PC-3 (cell line): ENCODE measurements at regions not wholly inside any gene's neighbourhood (a gene's known extent, or its start where the extent isn't known, plus 50 kb on each side); places are given as distances from the start of the nearest gene placed in this dataset.

Experiments
- ATAC-seq: fragments of 200-7000 bp; cut with Tn5 transposase; 2 replicates; pipeline ENCODE4 v1.9.1; 2020; ENCODE audit warnings: mild to moderate bottlenecking, moderate library complexity
- BruUV-seq: library from RNA; stranded (reverse); fragments of 400-500 nt; replicated peaks from 2 replicates; lab custom pipeline; 2021; lab: Mats Ljungman, UMichigan
- CTCF ChIA-PET: fragments of 300-600 bp; sonication (Branson Sonifier 250); formaldehyde crosslinking; loops from one replicate; lab custom pipeline; 2022; ENCODE audit warnings: antibody characterized with exemption; lab: Charles Lee
- POLR2A ChIA-PET: fragments of 300-600 bp; sonication (Branson Sonifier 250); formaldehyde crosslinking; loops from one replicate; lab custom pipeline; 2022; ENCODE audit warnings: antibody characterized with exemption; ENCODE audit not compliant: unreplicated experiment; lab: Charles Lee
- DNase-seq: peaks from one replicate; pipeline ENCODE4 v3.0.0-alpha.2; 2015
- H2AFZ ChIP-seq: fragments of 300-600 bp; sonication (generic); 2 replicates; pipeline ENCODE4 v1.6.0; 2016; ENCODE audit warnings: antibody characterized with exemption, low read length
- H3F3A ChIP-seq: fragments of 300-600 bp; sonication (generic); one replicate; pipeline ENCODE4 v1.6.0; 2017; ENCODE audit warnings: antibody characterized with exemption, low read length, control low read depth, mild to moderate bottlenecking; ENCODE audit not compliant: unreplicated experiment
- H3K27ac ChIP-seq: fragments of 300-600 bp; sonication (generic); 2 replicates; pipeline ENCODE4 v1.5.1; 2016; ENCODE audit warnings: mild to moderate bottlenecking, low read length
- H3K27me3 ChIP-seq: fragments of 300-600 bp; sonication (generic); 2 replicates; pipeline ENCODE4 v1.6.1; 2016; ENCODE audit warnings: low read length, mixed read lengths
- H3K36me3 ChIP-seq: fragments of 300-600 bp; sonication (generic); 2 replicates; pipeline ENCODE4 v1.6.1; 2016; ENCODE audit warnings: low read depth, mixed run types, low read length, mixed read lengths
- H3K4me1 ChIP-seq: fragments of 300-600 bp; sonication (generic); 2 replicates; pipeline ENCODE4 v1.5.1; 2016; ENCODE audit warnings: low read length; ENCODE audit not compliant: insufficient read depth
- H3K4me2 ChIP-seq: fragments of 300-600 bp; sonication (generic); 2 replicates; pipeline ENCODE4 v1.6.0; 2016; ENCODE audit warnings: low read length
- H3K4me3 ChIP-seq: fragments of 300-600 bp; sonication (generic); 2 replicates; pipeline ENCODE4 v1.5.1; 2016; ENCODE audit warnings: mild to moderate bottlenecking, low read length, mixed read lengths
- H3K79me2 ChIP-seq: fragments of 300-600 bp; sonication (generic); 2 replicates; pipeline ENCODE4 v1.6.1; 2017; ENCODE audit warnings: low read length, mixed read lengths
- H3K9ac ChIP-seq: fragments of 300-600 bp; sonication (generic); 2 replicates; pipeline ENCODE4 v1.6.0; 2016; ENCODE audit warnings: mild to moderate bottlenecking, low read length
- H3K9me2 ChIP-seq: fragments of 300-600 bp; sonication (generic); replicated peaks from 2 replicates; pipeline ENCODE4 v1.6.1; 2016; ENCODE audit warnings: mixed run types, low read length, mixed read lengths
- H3K9me3 ChIP-seq: fragments of 300-600 bp; sonication (generic); 2 replicates; pipeline ENCODE4 v1.6.1; 2016; ENCODE audit warnings: low read length, mixed read lengths
- H4K20me1 ChIP-seq: fragments of 300-600 bp; sonication (generic); 2 replicates; pipeline ENCODE4 v1.6.1; 2016; ENCODE audit warnings: low read length, mixed read lengths
- CTCF ChIP-seq: fragments of 300-600 bp; sonication (generic); conservative IDR thresholded peaks from 2 replicates; pipeline ENCODE4 v1.5.1; 2017; ENCODE audit warnings: antibody characterized with exemption, low read depth, mild to moderate bottlenecking, low read length
- EZH2 ChIP-seq: fragments of 300-600 bp; sonication (generic); IDR thresholded peaks from one replicate; pipeline ENCODE4 v1.6.1; 2017; ENCODE audit warnings: antibody characterized with exemption, mild to moderate bottlenecking, low read length; ENCODE audit not compliant: unreplicated experiment
- EZH2phosphoT487 ChIP-seq: fragments of 300-600 bp; sonication (generic); IDR thresholded peaks from 2 replicates; pipeline ENCODE4 v1.6.1; 2018; ENCODE audit warnings: mild to moderate bottlenecking, antibody characterized with exemption, low read length, borderline replicate concordance
- intact Hi-C: fragments of 100-400 bp; cut with micrococcal nuclease; formaldehyde crosslinking; loops from 2 replicates; pipeline ENCODE4 v1.9.0; 2023

DNA sequence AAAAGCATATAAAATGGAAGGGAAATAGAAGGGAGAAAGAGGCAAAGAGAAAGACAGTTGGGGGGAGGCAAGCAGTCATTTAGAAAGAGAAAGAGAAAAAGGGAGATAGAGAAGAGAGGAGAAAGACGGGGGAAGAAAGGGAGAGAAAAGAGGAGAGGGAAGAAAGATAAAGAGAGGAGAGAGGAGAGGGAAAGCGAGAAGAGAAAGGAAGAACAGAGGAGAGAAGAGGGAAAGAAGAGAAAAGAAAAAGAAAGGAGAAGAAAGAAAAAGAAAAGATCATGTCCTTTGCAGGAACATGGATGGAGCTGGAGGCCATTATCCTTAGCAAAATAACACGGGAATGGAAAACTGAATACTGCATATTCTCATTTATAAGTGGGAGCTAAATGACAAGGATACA, 247.7 kb downstream of the MIAT start:
- no peak for DNase-seq
- ChIA-PET POLR2A (no interaction called here), CTCF (no interaction called here)
- BruUV-seq, result no TSS peak
- H3K27me3 ChIP-seq, result peaks cover 42% of the 10 kb centered on the region
- H2AFZ ChIP-seq, result no peak overlapping the region
- intact Hi-C loops, result no loop called here
- no peaks in the 10 kb centered on the region for H3K9me3 ChIP-seq
- no peaks in the 10 kb centered on the region for H3K36me3 ChIP-seq
- no peak overlapping the region for H3K4me3 ChIP-seq
- H3K27ac ChIP-seq, result no peak overlapping the region
- H3K4me2 ChIP-seq, result no peak overlapping the region
- H3F3A ChIP-seq, result no peaks in the 10 kb centered on the region
- H3K9me2 ChIP-seq, result no peaks in the 10 kb centered on the region
- no peaks in the 10 kb centered on the region for H3K79me2 ChIP-seq
- no peaks in the 10 kb centered on the region for H4K20me1 ChIP-seq
- TF ChIP-seq EZH2 (no peak), CTCF (no peak), EZH2phosphoT487 (no peak)
- no peaks in the 10 kb centered on the region for H3K4me1 ChIP-seq
- H3K9ac ChIP-seq, result no peak overlapping the region
- no peak for ATAC-seq

DNA sequence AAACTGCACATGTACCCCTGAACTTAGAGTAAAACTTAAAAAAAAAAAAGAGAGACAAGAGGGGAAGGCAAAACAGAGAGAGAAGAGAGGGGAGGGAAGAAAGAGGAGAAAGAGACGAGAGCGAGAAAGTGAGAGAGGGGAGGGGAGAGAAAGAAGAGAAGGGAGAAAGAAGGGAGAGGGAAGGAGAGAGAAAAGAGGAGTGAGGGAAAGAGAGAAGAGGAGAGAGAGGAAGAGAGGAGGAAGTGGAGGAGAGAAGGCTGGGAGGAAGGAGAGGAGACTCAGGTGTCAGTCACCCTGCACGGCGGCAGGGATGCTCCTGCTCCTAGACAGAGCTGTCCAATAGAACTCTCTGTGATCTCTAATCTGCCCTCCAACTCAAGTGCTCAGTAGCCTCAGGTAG, 248.3 kb downstream of the MIAT start:
- ChIA-PET CTCF (no interaction called here), POLR2A (no interaction called here)
- Histone ChIP-seq H3K9me2 (no peaks in the 10 kb centered on the region), H3K79me2 (no peaks in the 10 kb centered on the region), H2AFZ (no peak overlapping the region), H3K27ac (no peak overlapping the region), H3K36me3 (no peaks in the 10 kb centered on the region), H3K4me1 (no peaks in the 10 kb centered on the region), H4K20me1 (no peaks in the 10 kb centered on the region), H3K4me3 (no peak overlapping the region), H3K9ac (no peak overlapping the region), H3K27me3 (peaks cover 40% of the 10 kb centered on the region), H3K4me2 (no peak overlapping the region), H3K9me3 (no peaks in the 10 kb centered on the region), H3F3A (no peaks in the 10 kb centered on the region)
- TF ChIP-seq EZH2 (no peak), CTCF (no peak), EZH2phosphoT487 (no peak)
- ATAC-seq (no peak), DNase-seq (no peak)
- intact Hi-C loops, result no loop called here
- BruUV-seq, result no TSS peak

DNA sequence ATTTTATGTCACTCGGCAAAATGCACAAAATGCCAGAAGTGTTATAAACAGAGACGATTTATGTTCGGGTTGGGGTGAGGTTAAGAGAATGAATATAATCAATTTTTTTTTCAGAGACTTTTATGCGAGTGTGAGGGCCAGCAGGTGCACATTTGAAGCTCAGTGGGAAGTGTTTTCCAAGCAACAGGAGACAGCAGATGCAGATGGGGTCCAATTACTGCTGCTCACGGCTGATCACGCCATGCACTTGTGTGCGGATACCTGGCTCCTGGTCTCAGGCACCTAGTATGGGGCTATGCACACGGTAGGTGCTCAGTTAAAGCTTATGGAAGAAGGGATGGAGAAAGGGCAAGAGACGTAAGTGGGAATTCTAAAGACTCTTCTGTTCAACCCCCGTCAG, 249.1 kb downstream of the MIAT start:
- CTCF ChIA-PET, result no interaction called here
- BruUV-seq, result no TSS peak
- H3K36me3 ChIP-seq, result no peaks in the 10 kb centered on the region
- no peak for ATAC-seq
- POLR2A ChIA-PET, result no interaction called here
- DNase-seq, result no peak
- intact Hi-C loops, result no loop called here
- no peak overlapping the region for H3K27ac ChIP-seq
- no peak overlapping the region for H3K4me2 ChIP-seq
- H3K9ac ChIP-seq, result no peak overlapping the region
- H4K20me1 ChIP-seq, result no peaks in the 10 kb centered on the region
- no peak for TF ChIP-seq EZH2phosphoT487
- no peak for TF ChIP-seq EZH2
- TF ChIP-seq CTCF, result no peak
- H3F3A ChIP-seq, result no peaks in the 10 kb centered on the region
- H3K27me3 ChIP-seq, result peaks cover 40% of the 10 kb centered on the region
- no peak overlapping the region for H3K4me3 ChIP-seq
- no peaks in the 10 kb centered on the region for H3K9me2 ChIP-seq
- no peaks in the 10 kb centered on the region for H3K9me3 ChIP-seq
- H3K79me2 ChIP-seq, result no peaks in the 10 kb centered on the region
- H3K4me1 ChIP-seq, result no peaks in the 10 kb centered on the region
- H2AFZ ChIP-seq, result no peak overlapping the region
